AG04449 (cell line): ENCODE measurements at regions not wholly inside any gene's neighbourhood (a gene's known extent, or its start where the extent isn't known, plus 50 kb on each side); places are given as distances from the start of the nearest gene placed in this dataset.

ENCODE experiments used
- CTCF ChIA-PET: fragments of 350-600 bp; formaldehyde crosslinking; extraction: SDS; loops from one replicate; lab custom pipeline; 2021; ENCODE audit warnings: antibody characterized with exemption; lab: Yijun Ruan, JAX
- POLR2A ChIA-PET: fragments of 400-600, 350-600 bp; formaldehyde crosslinking; extraction: SDS; loops from one replicate; lab custom pipeline; 2020; ENCODE audit warnings: antibody characterized with exemption, inconsistent platforms; lab: Yijun Ruan, JAX
- DNase-seq: peaks from one replicate; pipeline ENCODE4 v3.0.0-alpha.2; 2010; ENCODE audit warnings: low read depth, low spot score
- H3K4me3 ChIP-seq: 2 replicates; pipeline ENCODE4 v1.5.1; 2011; ENCODE audit warnings: low read depth, mild to moderate bottlenecking, control low read depth, low read length
- CTCF ChIP-seq: IDR thresholded peaks from one replicate; pipeline ENCODE4 v1.5.1; 2011; ENCODE audit warnings: mild to moderate bottlenecking, moderate library complexity, low read length, control low read depth, inconsistent platforms; ENCODE audit not compliant: insufficient read depth; ENCODE audit errors: missing control alignments

GRCh38 chrX:141439651-141440050 is 144.9 kb downstream of the SPANXA1 start:
- peak; percentile 2 for DNase-seq
- no peak overlapping the region for H3K4me3 ChIP-seq
- ChIA-PET CTCF (no interaction called here), POLR2A (no interaction called here)
- TF ChIP-seq CTCF = no peak

- DNase-seq = no peak
- no peak for TF ChIP-seq CTCF
- ChIA-PET CTCF (interaction anchor here (1.0 kb wide), 1 partner anchor 52 kb away, joined by 3 read pairs; no protein-coding TSS in a partner anchor), POLR2A (no interaction called here)
- H3K4me3 ChIP-seq = no peak overlapping the region
Observed at GRCh38 chrX:141415889-141416288, 168.6 kb downstream of the SPANXA1 start.

GRCh38 chrX:141405853-141406492 is 163.7 kb upstream of the SPANXC start:
- ChIA-PET CTCF (no interaction called here), POLR2A (interaction anchor here (0.9 kb wide), 1 partner anchor 641 kb away, joined by 3 read pairs; no protein-coding TSS in a partner anchor)
- TF ChIP-seq CTCF = no peak
- no peak overlapping the region for H3K4me3 ChIP-seq
- DNase-seq = peak; percentile 23

GRCh38 chrX:141405486-141405852 is 163.2 kb upstream of the SPANXC start:
- no peak for DNase-seq
- ChIA-PET CTCF (no interaction called here), POLR2A (interaction anchor here (0.9 kb wide), 1 partner anchor 641 kb away, joined by 3 read pairs; no protein-coding TSS in a partner anchor)
- TF ChIP-seq CTCF = no peak
- H3K4me3 ChIP-seq = no peak overlapping the region

GRCh38 chrX:141402897-141403610 is 160.7 kb upstream of the SPANXC start:
- DNase-seq = no peak
- ChIA-PET POLR2A (no interaction called here), CTCF (no interaction called here)
- TF ChIP-seq CTCF = no peak
- H3K4me3 ChIP-seq = no peak overlapping the region

GRCh38 chrX:141396536-141396935 is 154.2 kb upstream of the SPANXC start:
- no peak overlapping the region for H3K4me3 ChIP-seq
- ChIA-PET CTCF (no interaction called here), POLR2A (no interaction called here)
- DNase-seq = no peak
- no peak for TF ChIP-seq CTCF
